Stimulated activated memory B cell treated with anti-CD40 and anti-IgM and Interleukin-4, amounts not matched to agents 10 μg/mL and 1 μg/mL and 100 μg/mL, for 72 hours (primary cell): ENCODE measurements at regions not wholly inside any gene's neighbourhood (a gene's known extent, or its start where the extent isn't known, plus 50 kb on each side); places are given as distances from the start of the nearest gene placed in this dataset.
"Not testable (repeated sequence)": the region's sequence is repeated elsewhere in the genome, so short reads cannot be mapped to it uniquely, and the experiment has no call there.

Experiments
- ATAC-seq: fragments of 150-1000 bp; cut with Tn5 transposase; 2 replicates; pipeline ENCODE4 v1.10.0; 2021
- H3K27ac Mint-ChIP-seq: one replicate; pipeline ENCODE4 v1.8.0; 2022; ENCODE audit warnings: mild to moderate bottlenecking, mixed read lengths
- H3K27me3 Mint-ChIP-seq: one replicate; pipeline ENCODE4 v1.8.0; 2022; ENCODE audit warnings: mixed read lengths
- H3K36me3 Mint-ChIP-seq: one replicate; pipeline ENCODE4 v1.8.0; 2022; ENCODE audit warnings: mixed read lengths
- H3K4me1 Mint-ChIP-seq: one replicate; pipeline ENCODE4 v1.8.0; 2022; ENCODE audit warnings: mixed read lengths
- H3K4me3 Mint-ChIP-seq: one replicate; pipeline ENCODE4 v1.8.0; 2022; ENCODE audit warnings: mild to moderate bottlenecking, moderate library complexity, mixed read lengths
- H3K9me3 Mint-ChIP-seq: one replicate; pipeline ENCODE4 v1.8.0; 2022; ENCODE audit warnings: mixed read lengths

GRCh38 chr5:5881294-5881693 lies 458.8 kb downstream of the ICE1 start:
- H3K36me3 Mint-ChIP-seq = peaks cover 5% of the 10 kb centered on the region
- H3K4me1 Mint-ChIP-seq = peaks cover 7% of the 10 kb centered on the region
- peaks cover 11% of the 10 kb centered on the region for H3K27me3 Mint-ChIP-seq
- no peak overlapping the region for H3K4me3 Mint-ChIP-seq
- H3K27ac Mint-ChIP-seq = no peak overlapping the region
- peaks cover 3% of the 10 kb centered on the region for H3K9me3 Mint-ChIP-seq
- peak; percentile 47 for ATAC-seq

DNA sequence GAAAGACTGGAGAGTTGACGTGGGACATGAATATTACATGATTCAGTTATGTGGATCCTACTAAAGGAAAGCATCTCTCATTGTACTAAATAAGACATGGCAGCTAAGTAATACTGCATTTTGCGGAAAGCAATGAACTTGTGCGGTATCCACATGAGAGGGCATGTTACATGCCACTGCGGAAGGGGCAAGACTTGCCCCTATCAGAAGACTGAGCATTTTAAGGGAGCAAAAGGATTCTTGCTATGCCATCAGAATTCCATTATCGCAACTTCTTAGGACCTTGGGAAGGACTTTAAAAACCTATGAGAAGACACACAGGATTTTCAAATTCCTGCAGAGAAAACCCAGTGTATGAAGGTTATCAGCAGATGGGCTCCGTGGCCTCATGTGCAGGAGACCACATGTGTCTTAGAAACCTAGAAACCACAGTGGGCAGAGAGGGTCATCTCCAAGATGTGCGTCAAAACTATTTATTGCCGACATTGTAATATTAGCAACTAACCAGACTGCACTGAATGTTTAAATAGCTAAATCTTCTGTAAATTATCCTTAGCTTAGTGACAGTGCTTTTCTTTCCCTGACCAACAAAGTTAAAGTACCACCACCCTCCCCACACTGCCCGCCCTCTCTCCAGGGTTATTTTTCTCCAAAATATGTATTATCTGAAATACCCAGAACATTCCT lies 457.7 kb downstream of the ICE1 start:
- peaks cover 5% of the 10 kb centered on the region for H3K36me3 Mint-ChIP-seq
- peaks cover 11% of the 10 kb centered on the region for H3K27me3 Mint-ChIP-seq
- H3K9me3 Mint-ChIP-seq = peaks cover 3% of the 10 kb centered on the region
- H3K27ac Mint-ChIP-seq = no peak overlapping the region
- no peak overlapping the region for H3K4me3 Mint-ChIP-seq
- H3K4me1 Mint-ChIP-seq = peaks cover 7% of the 10 kb centered on the region
- no peak for ATAC-seq

DNA sequence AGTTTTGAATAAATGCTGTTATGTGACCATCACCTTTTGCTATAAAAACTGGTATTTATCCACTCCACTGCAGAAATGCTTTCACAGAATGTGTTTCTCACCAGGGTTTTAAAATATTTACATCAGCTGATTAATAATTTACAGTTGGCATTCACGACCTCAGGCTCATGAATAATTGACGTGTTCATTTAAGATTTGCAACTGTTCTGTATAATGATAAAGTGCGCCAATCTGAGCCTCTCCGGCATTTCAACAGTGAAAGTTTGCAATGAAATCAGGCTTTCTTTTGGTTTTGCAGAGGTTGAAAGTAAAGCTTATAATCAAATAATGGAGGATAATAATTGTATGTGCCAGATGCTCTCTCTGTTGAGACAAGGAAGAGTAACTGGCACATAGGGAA lies 434.9 kb downstream of the ICE1 start:
- no peak overlapping the region for H3K27ac Mint-ChIP-seq

DNA sequence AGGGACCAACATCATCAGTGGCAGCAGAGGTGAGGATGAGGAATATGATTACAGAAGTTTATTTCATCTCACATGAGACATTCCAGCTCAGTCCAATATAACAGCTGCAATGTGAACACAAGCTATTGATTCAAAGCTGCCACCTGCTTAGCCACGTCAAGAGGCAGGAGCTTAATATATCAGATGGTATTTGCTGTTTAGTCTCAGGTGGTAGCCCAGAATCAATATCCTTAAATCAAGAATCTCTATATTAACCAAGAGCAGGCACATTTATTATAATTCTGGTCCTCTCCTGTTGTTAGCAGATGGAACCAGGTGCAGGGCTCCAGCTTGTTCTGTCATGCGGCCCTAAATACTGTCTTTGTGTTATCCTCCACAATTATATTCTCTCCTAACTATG lies 431.6 kb downstream of the ICE1 start:
- peaks cover 1% of the 10 kb centered on the region for H3K4me1 Mint-ChIP-seq
- peaks cover 18% of the 10 kb centered on the region for H3K27me3 Mint-ChIP-seq
- no peak overlapping the region for H3K27ac Mint-ChIP-seq
- no peak overlapping the region for H3K4me3 Mint-ChIP-seq
- H3K9me3 Mint-ChIP-seq = peaks cover 2% of the 10 kb centered on the region
- peaks cover 8% of the 10 kb centered on the region for H3K36me3 Mint-ChIP-seq
- ATAC-seq = no peak

More for the DNA sequence above, 434.9 kb downstream of the ICE1 start:
- Mint-ChIP-seq H3K4me1 (no peaks in the 10 kb centered on the region), H3K36me3 (no peaks in the 10 kb centered on the region), H3K4me3 (no peak overlapping the region), H3K9me3 (peaks cover 2% of the 10 kb centered on the region), H3K27me3 (peaks cover 14% of the 10 kb centered on the region)
- no peak for ATAC-seq

- Mint-ChIP-seq H3K4me3 (no peak overlapping the region), H3K36me3 (no peaks in the 10 kb centered on the region), H3K27ac (peak overlapping the region; percentile 18), H3K9me3 (peaks cover 3% of the 10 kb centered on the region), H3K27me3 (no peaks in the 10 kb centered on the region), H3K4me1 (no peaks in the 10 kb centered on the region)
- ATAC-seq = no peak
Observed at GRCh38 chr5:5838493-5838892, 416.0 kb downstream of the ICE1 start.

- not testable (repeated sequence) for H3K27ac Mint-ChIP-seq, ATAC-seq, H3K36me3 Mint-ChIP-seq, H3K9me3 Mint-ChIP-seq, H3K27me3 Mint-ChIP-seq, H3K4me1 Mint-ChIP-seq, H3K4me3 Mint-ChIP-seq
Observed at GRCh38 chr5:5831622-5832021, 409.1 kb downstream of the ICE1 start.

DNA sequence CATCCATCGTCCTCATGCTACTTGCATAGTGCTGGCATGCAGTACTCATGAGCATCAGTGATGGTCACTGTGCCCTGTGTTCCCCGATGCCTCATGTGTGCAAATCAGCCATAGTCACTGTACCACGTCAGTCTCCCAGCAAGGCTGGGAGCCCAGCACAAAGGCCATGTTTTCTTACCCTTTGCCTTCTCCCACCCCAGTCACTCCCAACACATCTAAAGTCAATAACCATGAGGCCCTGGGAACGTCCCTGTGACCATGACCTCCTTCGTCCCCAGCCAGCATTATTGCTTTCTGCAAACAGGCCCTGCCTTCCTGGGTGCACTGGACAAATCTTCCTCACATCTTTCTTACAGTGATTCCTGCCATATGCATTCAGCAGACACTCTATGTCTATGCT lies 406.1 kb downstream of the ICE1 start:
- no peak for ATAC-seq
- H3K27ac Mint-ChIP-seq = no peak overlapping the region
- peaks cover 3% of the 10 kb centered on the region for H3K9me3 Mint-ChIP-seq
- H3K4me1 Mint-ChIP-seq = peaks cover 4% of the 10 kb centered on the region
- H3K4me3 Mint-ChIP-seq = no peak overlapping the region
- H3K36me3 Mint-ChIP-seq = no peaks in the 10 kb centered on the region
- no peaks in the 10 kb centered on the region for H3K27me3 Mint-ChIP-seq

DNA sequence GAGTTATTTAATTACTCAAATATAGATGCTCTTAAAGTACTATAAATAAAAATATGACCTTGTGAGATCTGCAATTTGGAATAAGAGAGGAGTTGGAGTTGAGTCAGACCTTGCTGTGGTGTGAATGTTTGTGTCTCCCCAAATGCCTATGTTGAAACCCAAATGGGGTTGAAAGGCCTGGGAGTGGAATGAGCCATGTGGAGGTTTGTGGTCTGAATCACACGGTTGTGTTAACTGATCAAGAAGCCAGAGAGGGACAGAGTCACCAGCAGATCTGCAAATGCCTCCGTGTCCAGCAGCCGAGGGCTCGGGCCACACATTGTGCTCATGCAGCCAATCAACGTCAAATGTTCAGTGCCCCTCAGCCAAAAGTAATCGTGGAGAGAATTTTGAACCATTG lies 404.4 kb downstream of the ICE1 start:
- Mint-ChIP-seq H3K4me3 (no peak overlapping the region), H3K4me1 (peaks cover 4% of the 10 kb centered on the region), H3K36me3 (no peaks in the 10 kb centered on the region), H3K27ac (no peak overlapping the region), H3K27me3 (no peaks in the 10 kb centered on the region), H3K9me3 (no peaks in the 10 kb centered on the region)
- ATAC-seq = no peak

- no peaks in the 10 kb centered on the region for H3K36me3 Mint-ChIP-seq
- H3K9me3 Mint-ChIP-seq = no peaks in the 10 kb centered on the region
- ATAC-seq = no peak
- H3K4me3 Mint-ChIP-seq = no peak overlapping the region
- H3K4me1 Mint-ChIP-seq = peaks cover 4% of the 10 kb centered on the region
- no peak overlapping the region for H3K27ac Mint-ChIP-seq
- no peaks in the 10 kb centered on the region for H3K27me3 Mint-ChIP-seq
Observed at GRCh38 chr5:5822729-5823257, 400.3 kb downstream of the ICE1 start.

- no peak for ATAC-seq
- H3K9me3 Mint-ChIP-seq = no peaks in the 10 kb centered on the region
- no peaks in the 10 kb centered on the region for H3K27me3 Mint-ChIP-seq
- H3K4me3 Mint-ChIP-seq = no peak overlapping the region
- no peaks in the 10 kb centered on the region for H3K36me3 Mint-ChIP-seq
- peaks cover 7% of the 10 kb centered on the region for H3K4me1 Mint-ChIP-seq
- H3K27ac Mint-ChIP-seq = no peak overlapping the region
Observed at GRCh38 chr5:5816960-5817359, 394.5 kb downstream of the ICE1 start.

DNA sequence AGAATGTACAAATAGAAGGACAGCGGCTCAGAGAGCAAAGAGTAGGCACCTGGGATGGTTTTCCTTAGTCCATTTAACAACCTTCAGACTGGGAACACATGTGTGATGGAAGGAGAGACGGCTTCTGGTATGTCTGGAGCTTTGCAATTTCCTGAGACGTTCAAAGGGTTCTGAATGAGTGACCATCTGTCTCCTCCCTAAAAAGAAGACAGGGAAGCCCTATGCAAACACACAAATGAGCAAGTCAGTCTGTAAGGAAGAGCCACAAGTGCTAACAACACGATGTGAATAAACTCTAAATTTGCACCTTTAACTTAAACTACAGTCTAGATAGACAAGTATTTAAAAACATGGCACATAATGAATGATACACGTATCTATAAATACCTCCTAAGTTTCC lies 391.0 kb downstream of the ICE1 start:
- H3K9me3 Mint-ChIP-seq = no peaks in the 10 kb centered on the region
- H3K4me3 Mint-ChIP-seq = no peak overlapping the region

GRCh38 chr5:5810461-5810860 lies 388.0 kb downstream of the ICE1 start:
- peaks cover 7% of the 10 kb centered on the region for H3K4me1 Mint-ChIP-seq
- H3K9me3 Mint-ChIP-seq = no peaks in the 10 kb centered on the region
- no peaks in the 10 kb centered on the region for H3K27me3 Mint-ChIP-seq
- H3K27ac Mint-ChIP-seq = no peak overlapping the region
- ATAC-seq = no peak
- no peaks in the 10 kb centered on the region for H3K36me3 Mint-ChIP-seq
- H3K4me3 Mint-ChIP-seq = no peak overlapping the region

More for the DNA sequence above, 391.0 kb downstream of the ICE1 start:
- Mint-ChIP-seq H3K36me3 (no peaks in the 10 kb centered on the region), H3K27me3 (no peaks in the 10 kb centered on the region), H3K27ac (no peak overlapping the region), H3K4me1 (peaks cover 7% of the 10 kb centered on the region)
- no peak for ATAC-seq

DNA sequence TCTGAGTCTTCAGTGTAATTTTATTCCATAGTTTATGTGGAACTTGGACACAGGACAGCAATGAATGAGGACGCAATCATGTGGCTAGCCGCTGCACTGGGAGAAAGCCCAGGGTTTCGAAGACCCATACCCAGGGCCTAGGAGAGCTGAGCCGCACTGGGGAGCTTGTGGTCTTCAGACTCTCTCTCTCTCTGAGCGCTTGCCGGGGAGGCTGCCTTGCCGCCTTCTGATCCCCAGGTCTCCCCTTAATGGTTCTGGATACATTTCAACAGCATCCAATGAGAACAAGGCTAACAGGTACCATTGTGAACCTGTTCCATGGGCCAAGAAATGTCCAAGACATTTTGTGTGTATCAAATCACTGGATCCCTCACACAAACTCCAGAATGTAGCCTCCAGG lies 383.4 kb downstream of the ICE1 start:
- Mint-ChIP-seq H3K9me3 (peaks cover 2% of the 10 kb centered on the region), H3K27me3 (no peaks in the 10 kb centered on the region), H3K27ac (no peak overlapping the region), H3K36me3 (no peaks in the 10 kb centered on the region), H3K4me1 (no peaks in the 10 kb centered on the region), H3K4me3 (no peak overlapping the region)
- ATAC-seq = no peak

DNA sequence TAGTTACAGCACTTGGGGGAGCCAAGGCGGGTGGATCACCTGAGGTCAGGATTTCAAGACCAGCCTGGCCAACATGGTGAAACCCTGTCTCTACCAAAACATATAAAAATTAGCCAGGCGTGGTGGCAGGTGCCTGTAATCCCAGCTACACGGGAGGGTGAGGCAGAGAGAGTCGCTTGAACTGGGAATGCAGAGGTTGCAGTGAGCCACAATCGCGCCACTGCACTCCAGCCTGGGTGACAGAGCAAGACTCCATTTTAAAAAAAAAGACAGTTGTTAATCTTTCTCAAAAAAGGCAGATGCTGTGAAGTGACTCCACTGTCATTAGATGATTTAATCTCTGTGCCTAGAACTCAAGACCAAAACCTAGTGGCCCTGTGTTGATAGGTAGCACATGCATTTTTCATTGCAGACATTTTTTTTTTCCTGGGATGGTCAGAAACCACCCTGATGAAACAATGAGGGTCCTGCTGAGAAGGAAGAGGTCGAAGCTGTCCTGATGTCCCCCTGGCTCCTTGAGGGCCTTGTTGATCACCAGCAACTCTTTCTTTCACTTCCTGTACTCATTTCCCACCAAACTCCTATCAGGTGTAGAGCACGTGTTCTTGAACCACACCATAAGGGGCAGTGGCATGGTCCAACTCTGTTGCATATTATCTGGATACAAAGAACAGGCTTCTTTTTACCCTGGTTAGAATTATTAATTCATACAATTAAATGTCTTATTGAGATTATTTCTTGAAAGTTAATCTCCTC lies 382.2 kb downstream of the ICE1 start:
- no peaks in the 10 kb centered on the region for H3K27me3 Mint-ChIP-seq
- H3K9me3 Mint-ChIP-seq = peaks cover 2% of the 10 kb centered on the region
- no peak overlapping the region for H3K4me3 Mint-ChIP-seq
- no peak for ATAC-seq
- H3K4me1 Mint-ChIP-seq = peaks cover 5% of the 10 kb centered on the region
- no peaks in the 10 kb centered on the region for H3K36me3 Mint-ChIP-seq
- H3K27ac Mint-ChIP-seq = no peak overlapping the region

DNA sequence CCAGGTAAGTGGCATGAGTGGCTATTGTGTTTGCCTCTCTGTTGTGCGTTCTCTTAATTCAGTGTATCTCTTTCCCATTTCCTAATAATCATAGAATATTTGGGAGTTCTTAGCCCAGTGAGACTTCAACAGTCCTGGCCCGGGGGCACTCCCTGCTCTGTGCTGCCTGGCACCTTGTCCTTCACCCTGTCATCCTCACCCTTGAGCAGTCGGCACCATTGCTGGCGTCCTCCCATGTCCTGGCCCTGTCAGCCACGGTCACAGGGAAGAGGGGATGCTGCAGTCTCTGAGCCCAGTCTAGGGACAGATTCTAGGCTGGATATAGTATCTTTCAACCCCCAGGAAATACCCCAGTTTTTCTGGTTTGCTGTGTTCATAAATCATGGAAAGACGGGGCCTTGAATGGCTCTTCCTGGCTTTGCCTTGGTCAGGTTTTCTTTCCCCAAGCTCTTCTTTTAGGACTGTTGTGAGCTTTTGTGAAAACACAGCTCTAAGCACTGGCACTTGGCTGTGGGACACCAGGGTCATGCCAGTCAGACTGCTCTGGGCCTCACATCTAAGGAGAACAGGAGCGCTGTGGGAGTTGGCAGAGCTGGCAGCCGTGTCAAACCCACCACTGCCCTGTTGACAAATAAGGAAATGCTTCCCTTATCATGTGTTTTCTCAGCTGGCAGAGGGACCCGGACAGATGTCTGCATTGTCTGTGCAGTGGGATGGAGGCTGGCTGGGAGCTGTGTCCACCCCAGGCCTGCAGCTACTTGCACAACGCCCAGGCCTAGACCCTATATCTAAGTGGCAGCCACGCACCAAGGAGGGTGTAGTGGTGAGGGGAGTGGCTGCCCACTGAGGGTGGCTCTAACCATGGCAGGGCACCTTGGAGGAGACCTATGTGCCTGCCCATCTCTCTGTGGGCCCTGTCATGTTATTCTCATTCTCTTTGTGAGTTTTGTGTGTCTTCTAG lies 378.6 kb downstream of the ICE1 start:
- H3K4me3 Mint-ChIP-seq = no peak overlapping the region
- H3K27ac Mint-ChIP-seq = no peak overlapping the region
- H3K4me1 Mint-ChIP-seq = peaks cover 5% of the 10 kb centered on the region
- H3K9me3 Mint-ChIP-seq = peaks cover 2% of the 10 kb centered on the region
- no peak for ATAC-seq
- no peaks in the 10 kb centered on the region for H3K27me3 Mint-ChIP-seq
- no peaks in the 10 kb centered on the region for H3K36me3 Mint-ChIP-seq
